T-cell (primary cell): ENCODE measurements at regions not wholly inside any gene's neighbourhood (a gene's known extent, or its start where the extent isn't known, plus 50 kb on each side); places are given as distances from the start of the nearest gene placed in this dataset.

Experiments used
- ATAC-seq, 4 experiments: fragments of 200-7000 bp in 3 of 4; fragments of 150-1000 bp in 1 of 4; cut with Tn5 transposase; replicated peaks in 1 of 4; 1 replicate in 3 of 4; 2 replicates in 1 of 4; pipeline ENCODE4 v1.10.0; 2021; ENCODE audit warnings: moderate library complexity in 3 of 4, mild to moderate bottlenecking in 2 of 4, moderate number of reproducible peaks in 1 of 4
- CTCF ChIA-PET, 2 donors: fragments of 300-600 bp; sonication (Branson Sonifier 250); formaldehyde crosslinking; loops; one replicate each; lab custom pipeline; 2022; ENCODE audit warnings: antibody characterized with exemption in 2 of 2; lab: Charles Lee
- POLR2A ChIA-PET, 2 donors: fragments of 300-600 bp; sonication (Branson Sonifier 250); formaldehyde crosslinking; loops; one replicate each; lab custom pipeline; 2022; ENCODE audit warnings: antibody characterized with exemption in 2 of 2; lab: Charles Lee
- DNase-seq, 35 experiments: peaks; one replicate each; pipeline versions ENCODE4 v3.0.0 to v3.0.0-alpha.2; 2013 to 2023
- H3K27ac ChIP-seq: one replicate; pipeline ENCODE4 v1.5.1; 2013; ENCODE audit warnings: low read length
- H3K27me3 ChIP-seq, 2 experiments: replicated peaks in 1 of 2; 1 replicate in 1 of 2; 2 replicates in 1 of 2; pipeline versions ENCODE4 v1.6.1 to v1.7.0; 2013; ENCODE audit warnings: low read length in 1 of 2, mixed read lengths in 1 of 2; ENCODE audit not compliant: control insufficient read depth in 2 of 2, insufficient read depth in 2 of 2; ENCODE audit errors: extremely low read depth in 1 of 2
- H3K36me3 ChIP-seq, 2 donors: 1 replicate in 1 of 2; 2 replicates in 1 of 2; pipeline versions ENCODE4 v1.6.1 to v1.7.0; 2013; ENCODE audit warnings: low read length in 1 of 2; ENCODE audit not compliant: control insufficient read depth in 2 of 2, insufficient read depth in 1 of 2; ENCODE audit errors: extremely low read depth in 1 of 2
- H3K4me1 ChIP-seq, 2 experiments: 1 replicate in 1 of 2; 2 replicates in 1 of 2; pipeline versions ENCODE4 v1.6.1 to v1.7.0; 2013; ENCODE audit warnings: low read length in 2 of 2, mixed read lengths in 1 of 2; ENCODE audit not compliant: insufficient read depth in 2 of 2, control insufficient read depth in 1 of 2; ENCODE audit errors: extremely low read depth in 1 of 2
- H3K4me3 ChIP-seq, 2 donors: 1 replicate in 1 of 2; 2 replicates in 1 of 2; pipeline versions ENCODE4 v1.5.1 to v1.7.0; 2013; ENCODE audit warnings: mild to moderate bottlenecking in 2 of 2, low read length in 1 of 2, moderate library complexity in 1 of 2; ENCODE audit not compliant: control insufficient read depth in 1 of 2; ENCODE audit errors: extremely low read depth in 1 of 2
- H3K9me3 ChIP-seq: 2 replicates; pipeline ENCODE4 v1.7.0; 2013
- H3K27ac Mint-ChIP-seq, 2 donors: one replicate each; pipeline ENCODE4 v1.8.0; 2020 to 2021; ENCODE audit warnings: mild to moderate bottlenecking in 2 of 2, mixed read lengths in 2 of 2
- H3K27me3 Mint-ChIP-seq, 2 donors: one replicate each; pipeline ENCODE4 v1.8.0; 2021 to 2022; ENCODE audit warnings: mixed read lengths in 2 of 2
- H3K36me3 Mint-ChIP-seq: one replicate; pipeline ENCODE4 v1.8.0; 2021; ENCODE audit warnings: mixed read lengths
- H3K4me1 Mint-ChIP-seq, 3 donors: one replicate each; pipeline ENCODE4 v1.8.0; 2020 to 2022; ENCODE audit warnings: mixed read lengths in 3 of 3, mild to moderate bottlenecking in 1 of 3
- H3K4me3 Mint-ChIP-seq, 3 donors: one replicate each; pipeline ENCODE4 v1.8.0; 2020 to 2022; ENCODE audit warnings: mild to moderate bottlenecking in 3 of 3, mixed read lengths in 3 of 3, moderate library complexity in 3 of 3
- H3K9me3 Mint-ChIP-seq, 3 donors: one replicate each; pipeline ENCODE4 v1.8.0; 2020 to 2022; ENCODE audit warnings: mixed read lengths in 3 of 3
- WGBS: methylation state at CpG from one replicate; pipeline ENCODE4 v1.1.5; 2013; ENCODE audit warnings: missing lambda C conversion rate; ENCODE audit not compliant: insufficient coverage; 5-methylcytosine and 5-hydroxymethylcytosine counted together

DNA sequence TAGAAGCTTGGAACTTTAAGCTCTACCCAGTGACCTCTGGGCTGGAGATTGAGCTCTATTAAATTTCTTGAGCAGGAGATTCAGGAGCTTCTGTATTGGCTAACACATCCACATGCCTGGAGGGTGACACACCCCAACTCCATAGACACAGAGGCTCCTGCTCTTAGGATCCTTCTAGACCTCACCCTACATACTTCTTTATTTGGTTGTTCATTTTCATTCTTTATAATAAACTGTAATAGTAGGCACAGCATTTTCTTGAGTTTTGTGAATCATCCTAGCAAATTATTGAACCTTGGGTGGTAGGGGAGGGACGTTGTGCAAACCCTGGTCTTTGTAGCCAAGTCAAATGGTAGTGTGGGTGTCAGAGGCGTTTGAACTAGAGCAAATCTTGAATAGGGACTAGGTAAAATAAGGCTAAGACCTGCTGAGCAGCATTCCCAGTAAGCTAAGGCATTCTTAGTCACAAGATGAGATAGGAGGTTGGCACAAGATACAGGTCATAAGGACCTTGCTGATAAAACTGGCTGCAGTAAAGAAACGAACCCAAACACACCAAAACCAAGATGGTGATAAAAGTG is 323.8 kb upstream of the GALNT5 start:
- H3K27ac Mint-ChIP-seq = no peak overlapping the region
- CTCF ChIA-PET = no interaction called here
- H3K4me3 Mint-ChIP-seq = no peak overlapping the region
- 17% methylated on average over 2 of the region's 3 CpGs for WGBS
- no peaks in the 10 kb centered on the region for H3K4me1 Mint-ChIP-seq
- no peak overlapping the region for H3K27ac ChIP-seq
- ATAC-seq (no peak), DNase-seq (no peak)
- no peaks in the 10 kb centered on the region for H3K27me3 Mint-ChIP-seq
- no peaks in the 10 kb centered on the region for H3K4me1 ChIP-seq
- H3K9me3 Mint-ChIP-seq = peaks cover 0 to 2% (median 0%) of the 10 kb centered on the region in 3 donors
- POLR2A ChIA-PET = no interaction called here
- H3K27me3 ChIP-seq = no peaks in the 10 kb centered on the region
- H3K36me3 ChIP-seq = no peaks in the 10 kb centered on the region
- H3K9me3 ChIP-seq = no peaks in the 10 kb centered on the region
- H3K4me3 ChIP-seq = no peak overlapping the region
- no peaks in the 10 kb centered on the region for H3K36me3 Mint-ChIP-seq

DNA sequence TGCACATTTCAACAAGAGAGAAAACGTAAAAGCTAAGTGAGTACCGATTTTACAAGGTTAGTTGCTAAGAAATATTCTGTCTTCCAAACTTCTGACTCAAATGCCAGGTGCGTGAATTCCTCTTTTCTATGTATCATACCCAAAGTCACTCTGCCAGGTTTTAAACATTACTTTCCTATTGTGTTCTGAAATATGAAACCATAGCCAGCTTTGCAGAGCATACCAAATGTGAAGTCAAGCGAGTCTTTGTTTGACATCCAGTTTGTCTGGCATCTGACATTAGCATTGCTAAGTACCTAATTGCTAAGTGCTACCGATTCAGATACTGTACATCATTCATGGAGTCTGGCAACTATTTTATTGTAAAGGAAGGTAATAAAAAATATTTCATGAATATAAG is 321.9 kb upstream of the GALNT5 start:
- Histone ChIP-seq H3K27ac (no peak overlapping the region), H3K4me3 (no peak overlapping the region), H3K9me3 (no peaks in the 10 kb centered on the region), H3K27me3 (no peaks in the 10 kb centered on the region), H3K36me3 (no peaks in the 10 kb centered on the region), H3K4me1 (no peaks in the 10 kb centered on the region)
- Mint-ChIP-seq H3K4me3 (no peak overlapping the region), H3K9me3 (peaks cover 0 to 2% (median 0%) of the 10 kb centered on the region in 3 donors), H3K27ac (no peak overlapping the region), H3K36me3 (no peaks in the 10 kb centered on the region), H3K4me1 (no peaks in the 10 kb centered on the region), H3K27me3 (no peaks in the 10 kb centered on the region)
- CTCF ChIA-PET = no interaction called here
- DNase-seq (no peak), ATAC-seq (no peak)
- POLR2A ChIA-PET = no interaction called here
- WGBS = 83% methylated on average over 2 of the region's 5 CpGs

DNA sequence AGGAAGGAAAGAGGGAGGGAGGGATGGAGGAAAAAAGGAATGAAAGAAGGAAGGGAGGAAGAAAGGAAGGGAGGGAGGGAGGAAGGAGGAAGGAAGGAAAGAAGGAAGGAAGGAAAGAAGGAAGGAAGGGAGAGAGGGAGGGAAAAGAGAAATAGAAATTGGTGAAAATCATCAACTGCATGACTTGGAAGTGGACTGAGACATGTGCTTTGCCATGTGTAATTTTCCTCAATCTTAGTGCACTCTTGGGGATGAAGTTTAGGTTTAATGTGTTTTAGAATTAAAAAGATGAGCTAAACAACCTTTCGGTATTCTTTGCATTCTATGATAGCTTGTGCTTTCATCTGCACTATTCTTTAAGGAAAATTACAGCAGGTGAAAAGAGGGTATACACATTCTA is 320.1 kb upstream of the GALNT5 start:
- DNase-seq = no peak
- Histone ChIP-seq H3K9me3 (no peaks in the 10 kb centered on the region), H3K36me3 (no peaks in the 10 kb centered on the region), H3K27ac (no peak overlapping the region), H3K4me1 (no peaks in the 10 kb centered on the region), H3K27me3 (no peaks in the 10 kb centered on the region), H3K4me3 (no peak overlapping the region)
- Mint-ChIP-seq H3K27me3 (no peaks in the 10 kb centered on the region), H3K4me3 (no peak overlapping the region), H3K36me3 (no peaks in the 10 kb centered on the region), H3K9me3 (peaks cover 0 to 2% (median 0%) of the 10 kb centered on the region in 3 donors), H3K27ac (no peak overlapping the region), H3K4me1 (no peaks in the 10 kb centered on the region)
- POLR2A ChIA-PET = no interaction called here
- CTCF ChIA-PET = interaction anchor here in 1 of 2 donors (0.6 kb wide), 1 partner anchor 132 kb away, joined by 3 read pairs; no protein-coding TSS in a partner anchor
- no CpG with 5 or more reads among the region's 1 CpG for WGBS
- ATAC-seq = no peak

DNA sequence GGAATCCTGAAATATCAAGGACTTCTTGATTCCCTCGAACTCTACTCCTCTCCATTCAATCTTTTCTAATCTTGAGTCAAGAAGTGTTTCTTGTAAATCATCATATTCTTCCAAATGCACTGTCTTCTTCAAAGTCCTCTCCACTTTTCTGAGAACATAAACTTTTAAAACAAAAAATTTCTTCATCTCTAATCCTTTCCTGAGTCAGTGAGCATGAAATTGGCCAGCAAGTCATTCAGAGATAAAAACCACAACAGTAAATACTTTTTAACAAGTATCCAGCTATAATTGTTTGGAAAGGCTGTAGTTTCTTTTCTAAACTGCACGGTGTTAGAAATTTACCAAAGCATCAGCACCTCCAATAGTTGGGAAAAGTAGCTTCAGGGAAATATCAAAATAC is 312.6 kb upstream of the GALNT5 start:
- CTCF ChIA-PET = no interaction called here
- Mint-ChIP-seq H3K27ac (no peak overlapping the region), H3K9me3 (no peaks in the 10 kb centered on the region), H3K27me3 (no peaks in the 10 kb centered on the region), H3K4me1 (no peaks in the 10 kb centered on the region), H3K4me3 (no peak overlapping the region), H3K36me3 (no peaks in the 10 kb centered on the region)
- WGBS = 40% methylated on average over 1 of the region's 2 CpGs
- Histone ChIP-seq H3K27ac (no peak overlapping the region), H3K9me3 (no peaks in the 10 kb centered on the region), H3K27me3 (no peaks in the 10 kb centered on the region), H3K4me3 (no peak overlapping the region), H3K36me3 (no peaks in the 10 kb centered on the region), H3K4me1 (no peaks in the 10 kb centered on the region)
- ATAC-seq = no peak
- POLR2A ChIA-PET = no interaction called here
- no peak for DNase-seq

DNA sequence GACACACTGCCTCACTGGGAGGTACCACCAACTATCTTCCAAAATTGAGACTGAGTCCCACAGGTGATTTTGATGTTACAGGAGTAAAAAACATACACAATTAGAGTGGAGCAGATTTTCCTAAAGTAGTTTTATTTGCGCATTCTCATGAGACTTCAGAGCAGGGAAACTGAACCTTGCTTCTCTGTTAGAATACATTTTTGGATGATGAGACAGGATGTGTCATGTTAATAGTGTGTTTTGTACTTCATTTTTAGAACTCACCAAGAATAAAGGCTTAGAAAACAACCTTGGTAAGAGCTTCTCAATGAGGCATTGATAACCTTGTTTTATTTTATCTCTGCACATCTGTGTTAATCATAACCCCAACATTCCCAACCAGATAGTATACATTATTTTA is 310.2 kb upstream of the GALNT5 start:
- DNase-seq = no peak
- H3K4me3 Mint-ChIP-seq = no peak overlapping the region
- no peaks in the 10 kb centered on the region for H3K27me3 Mint-ChIP-seq
- no peak overlapping the region for H3K27ac Mint-ChIP-seq
- ChIA-PET POLR2A (no interaction called here), CTCF (no interaction called here)
- no peaks in the 10 kb centered on the region for H3K9me3 ChIP-seq
- H3K27me3 ChIP-seq = no peaks in the 10 kb centered on the region
- no peak for ATAC-seq
- no CpG with 5 or more reads among the region's 1 CpG for WGBS
- no peaks in the 10 kb centered on the region for H3K36me3 Mint-ChIP-seq
- no peaks in the 10 kb centered on the region for H3K4me1 Mint-ChIP-seq
- no peak overlapping the region for H3K27ac ChIP-seq
- no peak overlapping the region for H3K4me3 ChIP-seq
- H3K36me3 ChIP-seq = no peaks in the 10 kb centered on the region
- H3K9me3 Mint-ChIP-seq = peaks cover 3 to 8% (median 4%) of the 10 kb centered on the region in 3 donors
- no peaks in the 10 kb centered on the region for H3K4me1 ChIP-seq

DNA sequence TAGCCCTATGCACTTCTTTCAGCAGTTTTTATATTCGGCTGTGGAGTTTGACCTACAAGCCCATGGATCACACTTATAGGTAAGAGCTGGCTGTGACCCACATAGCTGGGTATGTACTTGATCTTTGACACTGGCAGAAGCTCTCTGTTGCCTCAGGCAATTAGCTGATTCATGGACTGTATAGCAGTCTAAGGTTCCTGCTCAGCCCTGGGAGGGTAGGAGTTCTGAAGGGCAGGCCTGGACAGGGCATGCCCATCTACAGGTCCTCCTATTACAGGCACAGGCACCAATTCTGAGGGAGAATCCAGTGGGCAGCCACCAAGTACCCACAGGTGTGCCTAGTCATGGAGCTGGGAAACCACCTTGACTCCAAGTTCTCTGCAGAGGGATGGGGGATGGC is 301.8 kb upstream of the GALNT5 start:
- ATAC-seq (no peak), DNase-seq (no peak)
- Mint-ChIP-seq H3K4me1 (no peaks in the 10 kb centered on the region), H3K4me3 (no peak overlapping the region), H3K27ac (no peak overlapping the region), H3K36me3 (no peaks in the 10 kb centered on the region), H3K9me3 (peaks cover 0 to 8% (median under 1%) of the 10 kb centered on the region in 3 donors), H3K27me3 (no peaks in the 10 kb centered on the region)
- WGBS = 100% methylated on average over 1 of the region's 1 CpG
- ChIA-PET CTCF (no interaction called here), POLR2A (no interaction called here)
- Histone ChIP-seq H3K4me3 (no peak overlapping the region), H3K9me3 (no peaks in the 10 kb centered on the region), H3K27me3 (no peaks in the 10 kb centered on the region), H3K4me1 (no peaks in the 10 kb centered on the region), H3K27ac (no peak overlapping the region), H3K36me3 (no peaks in the 10 kb centered on the region)

DNA sequence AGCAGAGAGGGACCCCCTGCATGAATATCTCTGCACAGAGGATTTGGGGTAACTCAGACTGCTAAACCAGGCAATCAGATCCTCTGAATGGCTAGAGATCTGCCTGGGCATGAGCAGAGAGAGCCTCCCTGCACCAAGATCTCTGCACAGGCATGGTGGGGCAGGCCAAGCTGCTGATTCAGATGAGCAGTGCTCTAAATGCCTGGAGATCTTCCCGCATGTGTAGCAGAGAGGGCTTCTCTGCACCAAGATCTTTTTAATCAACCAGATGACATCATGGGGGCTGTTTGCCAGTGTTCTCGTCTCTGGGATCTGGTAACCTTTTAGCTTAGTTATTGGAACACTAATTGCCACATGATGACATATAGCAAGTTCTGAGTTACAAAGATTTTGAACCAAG is 301.3 kb upstream of the GALNT5 start:
- Mint-ChIP-seq H3K4me3 (no peak overlapping the region), H3K36me3 (no peaks in the 10 kb centered on the region), H3K4me1 (no peaks in the 10 kb centered on the region), H3K27ac (no peak overlapping the region), H3K9me3 (peaks cover 0 to 8% (median 0%) of the 10 kb centered on the region in 3 donors), H3K27me3 (no peaks in the 10 kb centered on the region)
- CTCF ChIA-PET = no interaction called here
- no peak for ATAC-seq
- no peaks in the 10 kb centered on the region for H3K9me3 ChIP-seq
- POLR2A ChIA-PET = no interaction called here
- H3K27ac ChIP-seq = no peak overlapping the region
- WGBS = 100% methylated on average over 1 of the region's 2 CpGs
- DNase-seq = no peak
- H3K4me1 ChIP-seq = no peaks in the 10 kb centered on the region
- H3K36me3 ChIP-seq = no peaks in the 10 kb centered on the region
- H3K27me3 ChIP-seq = no peaks in the 10 kb centered on the region
- H3K4me3 ChIP-seq = no peak overlapping the region
